GM19351 (cell line): ENCODE measurements at regions not wholly inside any gene's neighbourhood (a gene's known extent, or its start where the extent isn't known, plus 50 kb on each side); places are given as distances from the start of the nearest gene placed in this dataset.

Source experiments
- ATAC-seq: cut with Tn5 transposase; IDR thresholded peaks from one replicate; pipeline ENCODE4 v1.9.1; 2021; ENCODE audit warnings: mild to moderate bottlenecking, moderate library complexity; ENCODE audit not compliant: unreplicated experiment

DNA sequence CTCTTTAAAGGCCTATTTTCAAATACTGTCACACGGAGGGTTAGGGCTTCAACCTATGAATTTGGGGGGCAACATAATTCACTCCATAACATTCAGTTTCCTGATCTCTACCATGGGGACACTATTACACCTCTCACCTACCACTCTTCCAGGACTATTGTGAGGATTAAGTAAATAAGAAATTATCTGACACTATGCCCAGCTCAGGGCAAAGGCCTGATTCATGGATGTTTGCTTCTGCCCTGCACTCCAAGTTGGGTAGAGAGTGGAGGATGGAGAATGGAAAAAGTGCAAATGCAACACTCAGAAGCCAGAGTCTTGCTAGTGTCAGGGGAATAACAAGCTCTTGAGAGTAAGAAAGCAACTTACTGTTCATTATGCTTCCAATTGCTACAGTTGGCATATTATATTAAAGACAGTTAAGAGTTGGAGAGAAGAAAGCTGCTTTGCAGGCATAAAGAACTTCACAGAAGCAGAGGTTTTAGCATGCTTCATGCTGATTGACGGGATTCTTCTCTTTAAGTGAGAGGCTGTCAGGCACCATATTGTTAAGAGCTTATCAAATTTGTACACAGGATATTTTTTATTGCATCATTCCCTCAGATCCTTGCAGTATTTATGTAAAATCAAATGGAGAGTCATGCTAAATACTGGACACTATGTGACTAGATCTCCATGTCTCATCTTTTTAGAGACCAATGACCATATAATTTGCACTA, 375.3 kb downstream of the VPS13C start:
- ATAC-seq = no peak

- ATAC-seq = no peak
These were observed 377.1 kb downstream of the VPS13C start for GRCh38 chr15:61682891-61683735.

DNA sequence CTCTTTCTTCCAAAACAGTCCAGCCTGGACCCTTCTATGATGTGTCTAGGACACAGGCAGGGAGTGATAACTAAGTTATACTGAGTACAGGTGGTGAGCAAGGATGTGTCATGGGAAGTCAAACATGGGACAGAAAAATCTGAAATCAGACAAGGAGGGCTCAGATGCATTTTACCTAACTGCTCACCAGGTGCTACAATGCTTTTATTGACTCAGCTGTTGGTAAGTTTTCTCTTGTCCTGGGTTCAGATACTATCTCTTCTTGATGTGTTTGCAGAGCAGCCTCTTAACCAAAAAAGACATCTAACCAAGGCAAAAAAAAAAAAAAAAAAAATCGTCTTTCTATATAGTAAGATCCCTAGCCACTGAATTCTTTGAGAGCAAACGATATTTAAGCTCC, 378.6 kb downstream of the VPS13C start:
- ATAC-seq = no peak

- ATAC-seq = no peak
These were observed 379.2 kb downstream of the VPS13C start for GRCh38 chr15:61681038-61681418.

DNA sequence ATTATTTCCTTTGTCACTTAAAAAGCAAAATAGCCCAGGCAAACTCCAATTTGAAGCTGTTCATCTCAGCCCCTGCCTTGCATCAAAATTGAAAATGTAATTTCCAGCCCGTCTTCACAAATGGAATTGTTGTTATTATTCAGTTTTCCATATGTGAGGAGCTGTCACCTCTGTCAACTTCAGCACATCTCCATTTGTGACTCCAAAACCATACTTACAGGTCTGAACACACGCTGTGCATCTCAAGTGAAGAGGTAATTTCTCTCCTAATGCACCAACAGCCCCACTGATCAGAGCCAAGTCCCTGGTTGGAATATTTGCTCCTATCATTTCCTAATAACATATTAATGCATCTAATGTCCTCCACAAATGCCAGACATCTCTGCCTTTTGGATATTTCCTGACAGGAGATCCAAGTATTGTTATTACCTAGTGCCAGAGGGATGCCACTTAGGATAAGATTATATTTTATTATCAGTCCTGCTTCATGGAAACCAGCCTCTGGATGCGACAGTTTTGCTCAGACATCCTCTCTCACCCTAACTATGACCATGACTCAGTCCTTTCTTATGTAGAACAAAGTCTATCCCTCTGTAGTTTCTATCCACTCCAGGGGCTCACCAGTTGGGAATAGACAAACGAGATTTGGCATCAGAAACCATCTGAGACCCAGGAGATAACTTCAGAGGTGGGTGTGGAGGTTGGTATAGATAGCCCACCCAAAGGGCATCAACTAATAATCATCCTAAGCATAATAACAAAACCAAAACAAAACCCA, 379.8 kb downstream of the VPS13C start:
- ATAC-seq = no peak

DNA sequence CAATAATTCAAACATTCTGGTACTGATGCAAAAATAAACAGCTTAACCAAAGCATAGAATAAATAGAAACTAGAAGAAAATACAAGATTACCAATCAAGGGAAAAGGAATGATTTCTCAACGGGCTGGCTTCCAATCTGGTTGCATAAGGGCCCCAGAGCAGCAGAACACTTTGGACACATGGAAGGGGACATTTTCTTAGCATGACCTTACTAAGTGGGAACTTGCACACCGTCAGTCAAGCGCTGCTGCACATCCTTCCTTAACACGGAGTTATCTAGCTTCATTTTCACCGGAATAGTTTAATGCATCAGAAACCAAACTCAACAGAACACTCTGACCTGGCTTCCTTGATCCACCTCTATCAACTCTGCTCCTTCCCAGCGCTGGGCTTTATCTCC, 388.5 kb downstream of the VPS13C start:
- ATAC-seq = no peak

DNA sequence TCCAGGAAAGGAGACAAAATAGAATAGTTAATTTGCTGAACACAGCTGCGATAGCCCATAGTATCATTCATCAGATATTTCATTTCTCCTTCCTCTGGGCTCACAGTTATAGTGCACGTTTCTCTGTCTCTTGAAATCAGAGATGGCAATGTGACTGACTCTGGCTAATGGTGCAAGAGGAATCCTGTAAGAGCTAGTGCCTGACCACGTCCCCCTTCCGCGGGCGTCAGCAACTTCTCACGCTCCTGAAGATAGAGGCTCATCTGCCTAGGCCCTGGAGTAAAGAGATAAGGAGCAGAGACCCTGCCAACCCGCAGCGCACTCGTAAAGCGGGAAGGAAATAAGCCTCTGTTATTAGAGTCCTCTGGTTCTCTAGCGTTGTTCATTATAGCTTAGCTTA, 391.8 kb downstream of the VPS13C start:
- ATAC-seq = no peak

- no peak for ATAC-seq
These were observed 398.5 kb downstream of the VPS13C start for GRCh38 chr15:61661791-61662190.

DNA sequence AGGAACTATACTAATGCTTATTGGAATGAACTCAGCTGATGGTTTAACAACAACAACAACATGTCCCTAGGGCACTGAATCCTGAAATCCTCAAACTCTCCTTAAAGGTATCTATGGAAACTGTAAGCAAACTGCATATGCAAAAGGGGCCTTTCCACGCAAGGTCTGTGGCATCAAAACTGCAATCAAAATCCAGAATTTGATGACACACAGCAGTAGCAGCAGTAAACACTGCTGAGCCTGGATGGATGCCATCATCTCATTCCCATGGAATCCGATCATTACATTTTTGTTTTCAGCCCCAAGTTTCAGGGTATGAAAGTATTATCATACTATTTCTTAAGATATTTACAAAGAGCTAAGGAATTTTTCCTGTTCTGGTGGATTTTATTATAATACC, 399.7 kb downstream of the VPS13C start:
- no peak for ATAC-seq

- no peak for ATAC-seq
These were observed 400.6 kb downstream of the VPS13C start for GRCh38 chr15:61659566-61660190.

DNA sequence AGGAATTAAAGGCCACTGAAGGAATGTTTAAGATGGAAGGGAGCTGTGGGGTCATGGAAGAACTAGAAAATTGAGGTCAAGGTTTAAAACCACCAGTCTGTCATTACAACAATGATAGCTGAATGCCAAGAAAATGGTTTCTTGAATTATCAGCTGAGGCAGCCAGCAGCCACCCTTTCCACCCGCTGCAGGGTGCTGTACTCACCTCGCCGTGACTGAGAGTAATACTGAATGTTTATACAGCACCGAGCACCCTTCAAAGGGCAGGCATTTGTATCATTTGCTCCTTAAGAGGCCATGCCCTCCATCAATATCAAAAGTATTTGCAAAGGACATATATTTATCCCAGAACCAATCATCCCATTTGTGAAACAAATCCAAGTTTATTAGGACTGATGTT, 402.8 kb downstream of the VPS13C start:
- ATAC-seq = no peak

DNA sequence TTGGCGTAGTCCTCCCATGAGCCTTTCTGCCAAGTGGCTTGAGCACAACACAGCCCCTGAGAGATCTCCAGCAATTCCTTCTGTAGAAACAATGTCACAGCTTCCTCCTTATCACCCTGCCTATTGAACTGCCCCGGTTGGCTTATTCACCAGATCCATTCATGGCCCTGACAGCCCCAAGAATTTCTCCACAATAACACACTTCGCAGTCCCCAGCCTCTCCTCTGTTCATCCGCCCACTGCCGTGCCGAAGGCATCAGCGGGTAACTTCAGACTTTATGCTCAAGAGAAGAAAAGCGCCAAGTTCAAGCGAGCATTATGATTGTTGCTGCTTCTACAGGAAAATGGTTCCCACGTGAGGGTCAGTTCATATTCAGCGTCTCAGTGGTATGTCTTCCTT, 403.9 kb downstream of the VPS13C start:
- no peak for ATAC-seq

GRCh38 chr15:61655881-61656280, 404.4 kb downstream of the VPS13C start:
- no peak for ATAC-seq

DNA sequence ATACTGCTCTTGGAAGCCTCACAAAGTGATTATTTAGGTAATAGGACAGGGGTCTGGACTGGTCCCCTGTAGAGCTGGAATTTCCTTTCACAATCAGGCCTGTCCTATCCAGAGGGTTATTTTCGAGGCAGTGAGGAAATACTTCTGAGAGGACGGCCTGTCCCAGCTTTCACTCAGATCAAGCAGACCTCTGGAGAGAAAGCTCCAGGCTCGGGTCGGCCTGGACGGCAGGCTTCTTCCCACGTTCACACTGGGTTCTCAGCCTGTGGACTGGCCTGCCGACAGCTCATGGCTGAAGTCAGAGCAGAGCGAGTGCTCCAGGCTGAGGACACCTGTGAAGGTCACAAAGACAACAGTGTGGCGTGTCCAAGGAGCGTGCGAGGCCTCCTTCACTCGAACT, 405.3 kb downstream of the VPS13C start:
- ATAC-seq = no peak

- ATAC-seq = no peak
These were observed 406.1 kb downstream of the VPS13C start for GRCh38 chr15:61654002-61654740.

- ATAC-seq = no peak
These were observed 407.1 kb downstream of the VPS13C start for GRCh38 chr15:61653110-61653509.

DNA sequence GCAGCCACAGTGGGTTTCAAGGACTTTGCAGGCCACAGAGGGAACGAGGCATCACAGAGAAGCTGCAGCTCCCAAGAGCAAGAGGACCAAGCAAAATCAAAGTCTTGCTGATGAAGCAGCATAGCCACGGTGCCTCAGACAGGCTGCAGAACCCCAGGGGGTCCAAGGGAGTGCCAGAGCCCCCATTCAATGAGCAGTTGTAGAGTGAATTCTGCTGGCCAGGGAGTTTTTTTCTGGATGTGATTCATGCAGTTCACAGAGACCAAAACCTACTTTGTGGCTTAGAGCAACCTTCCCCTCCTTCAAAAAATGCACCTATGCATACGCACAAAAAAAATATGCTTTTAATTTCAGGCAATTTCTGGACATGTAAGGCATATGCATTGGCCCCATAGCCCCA, 409.0 kb downstream of the VPS13C start:
- ATAC-seq = no peak

DNA sequence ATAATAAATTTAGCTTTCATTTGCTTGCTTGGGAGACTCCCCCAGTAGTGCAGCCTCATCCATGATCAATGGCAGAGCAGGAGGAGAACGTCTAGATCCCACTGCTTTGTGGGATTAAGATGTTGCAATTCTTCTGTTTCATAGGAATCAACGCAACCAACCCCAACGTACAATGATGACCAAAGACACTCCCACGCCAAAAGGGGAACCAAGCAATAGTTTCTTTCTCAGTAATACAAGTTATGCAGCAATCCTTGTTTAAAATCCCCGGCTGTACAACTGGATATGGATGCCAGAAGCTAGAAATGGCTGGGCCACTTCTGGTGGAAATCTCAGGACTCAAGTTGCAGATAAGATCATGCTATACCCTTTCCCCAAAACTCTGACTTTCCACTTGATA, 411.2 kb downstream of the VPS13C start:
- no peak for ATAC-seq

DNA sequence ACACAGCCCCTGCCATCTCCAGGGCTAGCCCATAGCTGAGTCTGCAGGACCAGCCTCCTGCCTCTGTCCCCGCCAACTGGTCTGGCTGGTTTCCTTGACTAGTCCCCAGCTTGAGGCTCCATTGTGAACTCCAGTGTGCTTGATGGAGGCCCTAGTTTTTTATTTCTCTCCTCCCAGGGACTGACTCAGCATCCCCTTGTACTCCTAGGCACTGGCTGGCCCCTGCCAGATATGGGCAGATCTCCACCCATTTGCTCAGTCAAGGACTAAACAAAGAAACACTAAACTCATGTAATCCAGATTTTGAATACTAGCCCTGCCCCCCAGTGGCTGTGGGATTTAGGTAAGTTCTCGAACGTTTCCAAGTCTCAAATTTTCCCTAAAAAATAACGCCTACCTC, 415.4 kb upstream of the RORA start:
- no peak for ATAC-seq

- ATAC-seq = no peak
These were observed 412.5 kb upstream of the RORA start for GRCh38 chr15:61641645-61642044.

DNA sequence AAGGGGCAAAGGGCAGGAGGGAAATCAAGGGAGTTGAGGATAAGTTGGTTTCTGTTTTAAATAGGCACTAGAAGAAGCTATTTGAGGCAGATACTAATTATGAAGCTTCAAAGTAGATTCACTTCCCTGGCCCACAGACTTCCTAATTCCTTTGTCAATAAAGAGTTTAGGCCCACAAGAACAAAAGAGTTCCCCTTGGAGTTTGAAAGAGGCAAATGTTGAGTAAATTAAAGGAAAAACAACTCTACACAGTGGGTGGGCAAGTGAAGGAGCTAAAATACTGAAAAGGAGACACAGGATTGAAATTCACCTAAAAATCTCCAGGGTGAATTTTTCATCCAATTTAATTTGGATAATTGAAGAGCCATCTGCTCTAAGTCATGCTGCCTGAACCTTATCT, 411.7 kb upstream of the RORA start:
- ATAC-seq = no peak
